Heart left ventricle (tissue), 13 donors: ENCODE measurements at regions not wholly inside any gene's neighbourhood (a gene's known extent, or its start where the extent isn't known, plus 50 kb on each side); places are given as distances from the start of the nearest gene placed in this dataset.

ENCODE experiments used
- POLR2A ChIP-seq, 2 donors: fragments of 450-650 bp; IDR thresholded peaks; one replicate each; pipeline ENCODE4 v1.6.1; 2017; ENCODE audit warnings: antibody characterized with exemption in 2 of 2, mild to moderate bottlenecking in 2 of 2, moderate library complexity in 2 of 2
- TF ChIP-seq, protein P1 (sequence below), 12 donors: fragments of 200-600 bp; sonication (generic) in 4 of 12; IDR thresholded peaks; one replicate each; pipeline versions ENCODE4 v1.5.0 to v1.8.0; 2018 to 2022; ENCODE audit warnings: antibody characterized with exemption in 12 of 12, mild to moderate bottlenecking in 5 of 12
- donor health status: ischemic (EF 13 %, LVEDD 7.1; RV severe dilation, severe dysfunction).
- donor health status: DM: no; HTN: yes; CAD: no.
- donor health status: DM: no; HTN: no; CAD: no.
- donor health status: ischemic (EF 25% LVEDD 6.9; RV normal size, moderate dysfunction).
- donor health status: ischemic (EF 25% LVEDD 5.7; RV mildly dilated, moderate dysfunction).
- donor health status: ischemic (EF 35%, LVEDD 5.7; RV mildly dilated, moderate dysfunction).
- donor health status: nonischemic (EF 11% LVEDD 7.7; RV severe dilation, severe dysfunction).
- donor health status: DM: yes; HTN: yes; CAD: no.
- donor health status: PGD.
- donor health status: ischemic (EF 29% LVEDD 5.4; RV normal size, mild dysfunction).
- donor health status: nonischemic (EF 23%, LVEDD 6.1; RV moderate dilation, normal function).

DNA sequence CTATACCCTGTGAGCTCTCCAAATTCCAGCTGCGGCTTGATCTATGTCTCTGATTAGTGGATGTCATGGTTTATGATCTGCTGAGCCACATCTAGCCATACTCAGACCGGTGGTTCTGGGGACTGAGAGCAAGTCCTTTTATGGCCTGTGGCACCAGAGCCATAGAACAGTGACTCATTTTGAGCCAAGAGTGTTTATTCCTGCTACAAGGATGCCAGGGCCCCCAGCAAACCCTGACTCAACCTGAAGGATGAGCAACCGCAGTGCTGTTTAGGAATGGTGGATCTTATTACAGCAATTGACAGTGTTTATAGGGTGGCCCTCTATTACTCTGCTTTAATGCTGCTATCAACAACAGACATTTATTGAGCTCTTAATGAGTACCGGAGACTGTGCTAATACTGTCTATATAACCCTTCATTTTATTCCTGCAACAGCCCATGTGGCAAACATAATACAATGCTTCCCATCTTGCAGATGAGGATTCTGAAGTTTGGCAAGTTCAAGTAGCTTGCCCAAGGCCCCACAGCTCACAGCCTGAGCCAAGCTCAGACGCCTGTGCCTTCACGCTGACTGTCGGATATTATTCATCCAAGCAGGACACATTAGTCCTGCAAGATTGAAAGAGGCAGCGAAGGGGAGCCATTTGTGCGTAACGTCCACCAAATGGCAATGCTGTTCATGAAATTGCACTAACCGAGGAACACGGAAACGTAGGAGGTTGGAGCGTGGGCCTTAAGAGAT lies 273.6 kb upstream of the PWP1 start:
- TF ChIP-seq, protein P1, sequence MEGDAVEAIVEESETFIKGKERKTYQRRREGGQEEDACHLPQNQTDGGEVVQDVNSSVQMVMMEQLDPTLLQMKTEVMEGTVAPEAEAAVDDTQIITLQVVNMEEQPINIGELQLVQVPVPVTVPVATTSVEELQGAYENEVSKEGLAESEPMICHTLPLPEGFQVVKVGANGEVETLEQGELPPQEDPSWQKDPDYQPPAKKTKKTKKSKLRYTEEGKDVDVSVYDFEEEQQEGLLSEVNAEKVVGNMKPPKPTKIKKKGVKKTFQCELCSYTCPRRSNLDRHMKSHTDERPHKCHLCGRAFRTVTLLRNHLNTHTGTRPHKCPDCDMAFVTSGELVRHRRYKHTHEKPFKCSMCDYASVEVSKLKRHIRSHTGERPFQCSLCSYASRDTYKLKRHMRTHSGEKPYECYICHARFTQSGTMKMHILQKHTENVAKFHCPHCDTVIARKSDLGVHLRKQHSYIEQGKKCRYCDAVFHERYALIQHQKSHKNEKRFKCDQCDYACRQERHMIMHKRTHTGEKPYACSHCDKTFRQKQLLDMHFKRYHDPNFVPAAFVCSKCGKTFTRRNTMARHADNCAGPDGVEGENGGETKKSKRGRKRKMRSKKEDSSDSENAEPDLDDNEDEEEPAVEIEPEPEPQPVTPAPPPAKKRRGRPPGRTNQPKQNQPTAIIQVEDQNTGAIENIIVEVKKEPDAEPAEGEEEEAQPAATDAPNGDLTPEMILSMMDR (IDR thresholded peaks at IDR 0.05): no peak
- TF ChIP-seq POLR2A (IDR thresholded peaks at IDR 0.05): no peak
